HG02678 (cell line): ENCODE measurements at regions not wholly inside any gene's neighbourhood (a gene's known extent, or its start where the extent isn't known, plus 50 kb on each side); places are given as distances from the start of the nearest gene placed in this dataset.

Source experiments
- ATAC-seq: cut with Tn5 transposase; IDR thresholded peaks from one replicate; pipeline ENCODE4 v1.9.1; 2021; ENCODE audit warnings: mild to moderate bottlenecking, moderate library complexity; ENCODE audit not compliant: unreplicated experiment

GRCh38 chr5:52709167-52709925 lies 78.4 kb upstream of the ITGA1 start:
- ATAC-seq: peak; percentile 84

- peak; percentile 47 for ATAC-seq
These were observed 77.3 kb upstream of the ITGA1 start for GRCh38 chr5:52710310-52710971.

- no peak for ATAC-seq
These were observed 76.6 kb upstream of the ITGA1 start for GRCh38 chr5:52710972-52711596.

- no peak for ATAC-seq
These were observed 75.4 kb upstream of the ITGA1 start for GRCh38 chr5:52712354-52712753.

- ATAC-seq: peak; percentile 82
These were observed 62.5 kb upstream of the ITGA1 start for GRCh38 chr5:52725065-52725746.

- ATAC-seq: no peak
These were observed 61.9 kb upstream of the ITGA1 start for GRCh38 chr5:52725808-52726207.

- ATAC-seq: no peak
These were observed 60.7 kb upstream of the ITGA1 start for GRCh38 chr5:52727020-52727419.

GRCh38 chr5:52727576-52727975 lies 60.1 kb upstream of the ITGA1 start:
- ATAC-seq: no peak

GRCh38 chr5:52728224-52728623 lies 59.5 kb upstream of the ITGA1 start:
- no peak for ATAC-seq

- no peak for ATAC-seq
These were observed 59.0 kb upstream of the ITGA1 start for GRCh38 chr5:52728686-52729085.

- ATAC-seq: no peak
These were observed 56.3 kb upstream of the ITGA1 start for GRCh38 chr5:52731274-52732027.

GRCh38 chr5:52734557-52734956 lies 53.2 kb upstream of the ITGA1 start:
- no peak for ATAC-seq

- no peak for ATAC-seq
These were observed 52.6 kb upstream of the ITGA1 start for GRCh38 chr5:52735139-52735538.
